HCT116 (cell line): ENCODE measurements at regions not wholly inside any gene's neighbourhood (a gene's known extent, or its start where the extent isn't known, plus 50 kb on each side); places are given as distances from the start of the nearest gene placed in this dataset.

Source experiments
- ATAC-seq: fragments of 200-7000 bp; cut with Tn5 transposase; 2 replicates; pipeline ENCODE4 v1.9.1; 2020; ENCODE audit warnings: mild to moderate bottlenecking, moderate library complexity
- BruUV-seq: library from RNA; stranded (reverse); fragments of 400-500 nt; replicated peaks from 2 replicates; lab custom pipeline; 2021; lab: Mats Ljungman, UMichigan
- CTCF ChIA-PET: fragments of 300-600 bp; sonication (Branson Sonifier 250); formaldehyde crosslinking; loops from one replicate; lab custom pipeline; 2021; ENCODE audit warnings: antibody characterized with exemption; lab: Charles Lee
- POLR2A ChIA-PET: fragments of 300-600, 350-600 bp; sonication (Branson Sonifier 250); formaldehyde crosslinking; loops from one replicate; lab custom pipeline; 2021; ENCODE audit warnings: antibody characterized with exemption; lab: Charles Lee
- RAD21 ChIA-PET, 2 experiments: fragments of 300-600 bp; sonication (Branson Sonifier 250); formaldehyde crosslinking; loops; one replicate each; lab custom pipeline; 2023; ENCODE audit warnings: low total read pairs in 2 of 2; ENCODE audit not compliant: uncharacterized antibody in 2 of 2, unreplicated experiment in 2 of 2, low non-redundant PET in 1 of 2; lab: Charles Lee
- DNase-seq: peaks from one replicate; pipeline ENCODE4 v3.0.0-alpha.2; 2010; ENCODE audit warnings: low read depth, low spot score
- H2AFZ ChIP-seq: fragments of 200-600 bp; shearing (Covaris generic), sonication (generic); 2 replicates; pipeline ENCODE4 v1.6.1; 2017; ENCODE audit warnings: low read depth, mixed run types, mixed read lengths, antibody characterized with exemption, low read length; ENCODE audit not compliant: poor library complexity, severe bottlenecking
- H3K27ac ChIP-seq: 2 replicates; pipeline ENCODE4 v1.5.1; 2012; ENCODE audit warnings: low read depth, low read length
- H3K27me3 ChIP-seq: fragments of 200-600 bp; sonication (generic); 2 replicates; pipeline ENCODE4 v1.6.1; 2016; ENCODE audit warnings: mixed run types, low read length, mixed read lengths; ENCODE audit not compliant: insufficient read depth
- H3K36me3 ChIP-seq, 2 experiments: fragments of 200-500 bp in 1 of 2; fragments of 200-600 bp in 1 of 2; sonication (Bioruptor generic) in 1 of 2; sonication (generic) in 1 of 2; 2 replicates each; pipeline versions ENCODE4 v1.5.1 to v1.6.1; 2014 to 2016; ENCODE audit warnings: low read length in 2 of 2, inconsistent platforms in 1 of 2, mixed read lengths in 1 of 2, mixed run types in 1 of 2; ENCODE audit not compliant: insufficient read depth in 2 of 2, control insufficient read depth in 1 of 2
- H3K4me1 ChIP-seq, 2 experiments: fragments of 200-600 bp in 1 of 2; sonication (generic) in 1 of 2; 2 replicates each; pipeline versions ENCODE4 v1.5.1 to v1.6.1; 2012 to 2017; ENCODE audit warnings: low read length in 2 of 2, inconsistent platforms in 1 of 2, mild to moderate bottlenecking in 1 of 2, mixed read lengths in 1 of 2, mixed run types in 1 of 2, moderate library complexity in 1 of 2; ENCODE audit not compliant: insufficient read depth in 2 of 2, control insufficient read depth in 1 of 2
- H3K4me2 ChIP-seq: fragments of 200-600 bp; sonication (generic); 2 replicates; pipeline ENCODE4 v1.6.1; 2017; ENCODE audit warnings: mixed run types, low read length, mixed read lengths
- H3K4me3 ChIP-seq, 2 experiments: fragments of 200-600 bp in 1 of 2; sonication (generic) in 1 of 2; replicated peaks in 1 of 2; 2 replicates each; pipeline ENCODE4 v1.5.1; 2011 to 2016; ENCODE audit warnings: low read length in 2 of 2, control low read depth in 1 of 2, low read depth in 1 of 2, mild to moderate bottlenecking in 1 of 2, mixed read lengths in 1 of 2, mixed run types in 1 of 2
- H3K79me2 ChIP-seq: fragments of 200-600 bp; sonication (generic); 2 replicates; pipeline ENCODE4 v1.6.1; 2017; ENCODE audit warnings: mild to moderate bottlenecking, mixed run types, low read length, moderate library complexity, mixed read lengths; ENCODE audit not compliant: insufficient read depth
- H3K9ac ChIP-seq: fragments of 200-600 bp; sonication (generic); 2 replicates; pipeline ENCODE4 v1.6.1; 2016; ENCODE audit warnings: low read length, mixed read lengths
- H3K9me2 ChIP-seq: fragments of 200-600 bp; sonication (generic), shearing (Covaris generic); 2 replicates; pipeline ENCODE4 v1.6.1; 2017; ENCODE audit warnings: mixed run types, mild to moderate bottlenecking, moderate library complexity; ENCODE audit not compliant: insufficient read depth
- H3K9me3 ChIP-seq, 2 experiments: fragments of 200-500 bp in 1 of 2; fragments of 200-600 bp in 1 of 2; sonication (Bioruptor generic) in 1 of 2; sonication (generic) in 1 of 2; 2 replicates each; pipeline ENCODE4 v1.6.1; 2014 to 2017; ENCODE audit warnings: low read length in 2 of 2, mixed read lengths in 2 of 2, inconsistent platforms in 1 of 2, low read depth in 1 of 2, mild to moderate bottlenecking in 1 of 2, mixed run types in 1 of 2, moderate library complexity in 1 of 2; ENCODE audit not compliant: control insufficient read depth in 1 of 2, insufficient read depth in 1 of 2
- H4K20me1 ChIP-seq: fragments of 200-600 bp; sonication (generic), shearing (Covaris generic); 2 replicates; pipeline ENCODE4 v1.6.1; 2017; ENCODE audit warnings: mixed run types, mild to moderate bottlenecking, moderate library complexity; ENCODE audit not compliant: insufficient read depth
- CBX3 ChIP-seq: IDR thresholded peaks from 2 replicates; pipeline ENCODE4 v1.6.1; 2012; ENCODE audit warnings: low read depth
- CEBPB ChIP-seq: IDR thresholded peaks from 2 replicates; pipeline ENCODE4 v1.6.1; 2012; ENCODE audit warnings: low read depth
- EGR1 ChIP-seq: IDR thresholded peaks from 2 replicates; pipeline ENCODE4 v1.6.1; 2012; ENCODE audit warnings: low read depth
- ELF1 ChIP-seq: IDR thresholded peaks from 2 replicates; pipeline ENCODE4 v1.6.1; 2012; ENCODE audit warnings: low read depth, borderline replicate concordance
- EZH2 ChIP-seq: fragments of 200-600 bp; sonication (generic); IDR thresholded peaks from 2 replicates; pipeline ENCODE4 v1.6.1; 2017; ENCODE audit warnings: antibody characterized with exemption, mixed run types
- EZH2phosphoT487 ChIP-seq: fragments of 200-600 bp; IDR thresholded peaks from 2 replicates; pipeline ENCODE4 v1.6.1; 2018; ENCODE audit warnings: antibody characterized with exemption, borderline replicate concordance
- FOSL1 ChIP-seq: IDR thresholded peaks from 2 replicates; pipeline ENCODE4 v1.6.1; 2012; ENCODE audit warnings: low read depth
- JUND ChIP-seq: IDR thresholded peaks from 2 replicates; pipeline ENCODE4 v1.6.1; 2012
- POLR2A ChIP-seq: IDR thresholded peaks from 2 replicates; pipeline ENCODE4 v1.7.0; 2011; ENCODE audit warnings: borderline replicate concordance; ENCODE audit not compliant: insufficient read depth, insufficient read length; ENCODE audit errors: extremely low read depth
- POLR2AphosphoS5 ChIP-seq: IDR thresholded peaks from 2 replicates; pipeline ENCODE4 v1.6.1; 2011; ENCODE audit warnings: mild to moderate bottlenecking, low read depth, low read length, moderate library complexity
- RAD21 ChIP-seq: IDR thresholded peaks from 2 replicates; pipeline ENCODE4 v1.6.1; 2012; ENCODE audit warnings: low read depth, mild to moderate bottlenecking
- REST ChIP-seq: IDR thresholded peaks from 2 replicates; pipeline ENCODE4 v1.6.1; 2012; ENCODE audit warnings: low read depth
- SIN3A ChIP-seq: IDR thresholded peaks from 2 replicates; pipeline ENCODE4 v1.6.1; 2012; ENCODE audit warnings: low read depth
- SP1 ChIP-seq: IDR thresholded peaks from 2 replicates; pipeline ENCODE4 v1.6.1; 2012; ENCODE audit warnings: low read depth
- SRF ChIP-seq: IDR thresholded peaks from 2 replicates; pipeline ENCODE4 v1.6.1; 2012; ENCODE audit warnings: low read depth
- TCF7L2 ChIP-seq: IDR thresholded peaks from 2 replicates; pipeline ENCODE4 v1.7.0; 2011; ENCODE audit warnings: borderline replicate concordance, inconsistent platforms; ENCODE audit not compliant: insufficient read depth, insufficient read length; ENCODE audit errors: extremely low read depth
- YY1 ChIP-seq: IDR thresholded peaks from 2 replicates; pipeline ENCODE4 v1.6.1; 2011; ENCODE audit warnings: low read length, low read depth, moderate library complexity, mild to moderate bottlenecking; ENCODE audit not compliant: insufficient replicate concordance; ENCODE audit errors: extremely low read depth
- ZFX ChIP-seq: fragments of 450-650 bp; IDR thresholded peaks from 2 replicates; pipeline ENCODE4 v1.6.1; 2017
- ZNF274 ChIP-seq: fragments of 200-500 bp; sonication (Bioruptor generic); IDR thresholded peaks from 2 replicates; pipeline ENCODE4 v1.6.1; 2014; ENCODE audit warnings: mild to moderate bottlenecking, low read depth, low read length, inconsistent platforms
- intact Hi-C: fragments of 100-400 bp; cut with micrococcal nuclease; formaldehyde crosslinking; loops from 2 replicates; pipeline ENCODE4 v1.10.0; 2022

DNA sequence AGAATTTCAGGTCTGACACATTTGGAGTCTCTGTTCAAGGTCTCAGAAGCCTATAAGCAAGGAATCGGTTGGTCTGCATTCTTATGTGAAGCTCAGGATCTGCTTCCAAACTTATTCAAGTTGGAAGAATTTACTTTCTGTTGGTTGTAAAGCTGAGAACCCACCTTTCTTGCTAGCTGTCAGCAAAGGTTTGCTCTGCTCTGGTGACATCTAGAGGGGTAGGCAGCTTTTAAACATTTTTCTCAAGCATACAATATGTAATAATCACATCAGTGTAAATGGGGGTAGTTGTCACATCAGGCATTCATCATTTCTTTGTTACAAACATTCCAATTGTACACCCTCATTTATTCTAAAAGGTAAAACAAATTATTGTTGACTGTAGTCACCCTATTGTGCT is 935.2 kb downstream of the TRAM1L1 start:
- no peak for DNase-seq
- intact Hi-C loops = no loop called here
- ATAC-seq = no peak
- ChIA-PET POLR2A (no interaction called here), CTCF (no interaction called here), RAD21 (no interaction called here)
- Histone ChIP-seq H3K9me2 (no peaks in the 10 kb centered on the region), H3K4me3 (no peak overlapping the region), H3K27ac (no peak overlapping the region), H3K9ac (no peak overlapping the region), H3K36me3 (no peaks in the 10 kb centered on the region), H3K27me3 (no peaks in the 10 kb centered on the region), H4K20me1 (no peaks in the 10 kb centered on the region), H2AFZ (no peak overlapping the region), H3K79me2 (no peaks in the 10 kb centered on the region), H3K4me2 (no peak overlapping the region), H3K4me1 (no peaks in the 10 kb centered on the region), H3K9me3 (no peaks in the 10 kb centered on the region)
- TF ChIP-seq TCF7L2 (no peak), RAD21 (peak; percentile 32; the same call in 1 of the 2 replicates)
- no TSS peak for BruUV-seq

- Histone ChIP-seq H3K27ac (no peak overlapping the region), H3K9me3 (no peaks in the 10 kb centered on the region), H3K79me2 (no peaks in the 10 kb centered on the region), H3K9me2 (no peaks in the 10 kb centered on the region)
- POLR2A ChIA-PET = no interaction called here
- TF ChIP-seq TCF7L2 (no peak), SIN3A (no peak), CEBPB (no peak), CBX3 (no peak), POLR2AphosphoS5 (no peak), EGR1 (no peak), EZH2phosphoT487 (no peak), RAD21 (no peak), SP1 (no peak), ZNF274 (no peak), FOSL1 (no peak), POLR2A (no peak), REST (no peak), EZH2 (no peak), SRF (no peak), ELF1 (no peak), ZFX (no peak), YY1 (no peak), JUND (no peak)
- TF ChIP-seq, all 23 proteins: peak for 0
- Histone ChIP-seq H3K27me3 (no peaks in the 10 kb centered on the region), H2AFZ (no peak overlapping the region), H3K4me3 (no peak overlapping the region), H3K4me1 (no peaks in the 10 kb centered on the region), H4K20me1 (no peaks in the 10 kb centered on the region), H3K36me3 (no peaks in the 10 kb centered on the region), H3K4me2 (no peak overlapping the region), H3K9ac (no peak overlapping the region)
- DNase-seq = no peak
- intact Hi-C loops = no loop called here
- no TSS peak for BruUV-seq
- no peak for ATAC-seq
- ChIA-PET CTCF (no interaction called here), RAD21 (no interaction called here)
These were observed 942.2 kb downstream of the TRAM1L1 start for GRCh38 chr4:116143198-116143597.
